HL-60 (cell line): ENCODE measurements at regions not wholly inside any gene's neighbourhood (a gene's known extent, or its start where the extent isn't known, plus 50 kb on each side); places are given as distances from the start of the nearest gene placed in this dataset.

ENCODE experiments used
- GABPA ChIP-seq: IDR thresholded peaks from 2 replicates; pipeline ENCODE4 v1.6.1; 2012; ENCODE audit warnings: low read depth
- TF ChIP-seq, protein P1 (sequence below): IDR thresholded peaks from one replicate; pipeline ENCODE4 v1.5.1; 2011; ENCODE audit warnings: low read length, control low read depth, inconsistent platforms; ENCODE audit not compliant: insufficient read depth

DNA sequence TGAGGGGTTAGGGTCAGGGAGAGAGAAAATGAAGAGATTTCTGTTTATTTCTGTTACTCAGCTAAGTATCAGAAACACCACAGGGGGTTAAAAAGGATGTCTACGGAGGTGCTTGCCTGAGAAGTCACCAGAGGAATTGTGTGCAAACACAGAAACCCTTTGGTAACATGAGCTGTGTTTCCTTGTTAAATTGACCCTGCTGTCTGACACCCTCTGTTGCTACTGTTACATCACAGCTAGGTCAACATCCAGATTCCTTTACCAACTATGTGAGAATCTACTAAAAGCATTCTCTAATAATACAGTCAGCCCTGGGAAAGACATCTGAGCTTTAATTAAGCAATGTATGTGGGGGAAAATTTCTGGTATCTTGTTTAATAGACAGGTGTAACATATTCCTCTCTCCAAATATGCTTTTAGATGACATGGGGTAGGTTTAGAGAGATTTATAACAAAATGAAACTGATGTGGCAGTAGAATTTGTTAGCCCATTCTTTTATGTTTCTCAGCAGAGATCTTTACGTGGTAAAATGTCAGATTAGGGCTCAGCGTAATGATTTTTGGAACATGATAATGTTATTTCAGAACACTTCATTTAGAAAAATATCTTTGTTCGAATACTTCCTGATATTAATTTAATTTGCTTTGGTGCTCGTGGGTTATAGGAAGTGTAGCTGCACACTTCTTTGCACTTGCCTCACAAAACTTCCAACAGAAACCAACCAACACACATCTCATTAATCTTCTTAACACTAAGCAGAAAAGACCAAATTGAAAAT lies 168.0 kb upstream of the AHR start:
- TF ChIP-seq, protein P1, sequence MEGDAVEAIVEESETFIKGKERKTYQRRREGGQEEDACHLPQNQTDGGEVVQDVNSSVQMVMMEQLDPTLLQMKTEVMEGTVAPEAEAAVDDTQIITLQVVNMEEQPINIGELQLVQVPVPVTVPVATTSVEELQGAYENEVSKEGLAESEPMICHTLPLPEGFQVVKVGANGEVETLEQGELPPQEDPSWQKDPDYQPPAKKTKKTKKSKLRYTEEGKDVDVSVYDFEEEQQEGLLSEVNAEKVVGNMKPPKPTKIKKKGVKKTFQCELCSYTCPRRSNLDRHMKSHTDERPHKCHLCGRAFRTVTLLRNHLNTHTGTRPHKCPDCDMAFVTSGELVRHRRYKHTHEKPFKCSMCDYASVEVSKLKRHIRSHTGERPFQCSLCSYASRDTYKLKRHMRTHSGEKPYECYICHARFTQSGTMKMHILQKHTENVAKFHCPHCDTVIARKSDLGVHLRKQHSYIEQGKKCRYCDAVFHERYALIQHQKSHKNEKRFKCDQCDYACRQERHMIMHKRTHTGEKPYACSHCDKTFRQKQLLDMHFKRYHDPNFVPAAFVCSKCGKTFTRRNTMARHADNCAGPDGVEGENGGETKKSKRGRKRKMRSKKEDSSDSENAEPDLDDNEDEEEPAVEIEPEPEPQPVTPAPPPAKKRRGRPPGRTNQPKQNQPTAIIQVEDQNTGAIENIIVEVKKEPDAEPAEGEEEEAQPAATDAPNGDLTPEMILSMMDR = no peak
- TF ChIP-seq GABPA = no peak
